IPS DF 4.7 (cell line): ENCODE measurements at regions not wholly inside any gene's neighbourhood (a gene's known extent, or its start where the extent isn't known, plus 50 kb on each side); places are given as distances from the start of the nearest gene placed in this dataset.
A peak's percentile ranks its signal among the peaks of the same experiment; 100 is the strongest.
"Not testable (repeated sequence)": the region's sequence is repeated elsewhere in the genome, so short reads cannot be mapped to it uniquely, and the experiment has no call there.

Experiments
- DNase-seq: peaks from one replicate; pipeline ENCODE4 v3.0.0-alpha.2; 2013; ENCODE audit warnings: low spot score; ENCODE audit errors: extremely low read depth

- DNase-seq: no peak
Measured at GRCh38 chr3:125645616-125646015, 50.3 kb upstream of the OSBPL11 start.

GRCh38 chr3:125646581-125646980 is 51.3 kb upstream of the OSBPL11 start:
- no peak for DNase-seq

- no peak for DNase-seq
Measured at GRCh38 chr3:125647318-125648014, 52.2 kb upstream of the OSBPL11 start.

- no peak for DNase-seq
Measured at GRCh38 chr3:125651244-125651643, 55.9 kb upstream of the OSBPL11 start.

- DNase-seq: no peak
Measured at GRCh38 chr3:125652349-125652748, 57.1 kb upstream of the OSBPL11 start.

GRCh38 chr3:125654526-125654925 is 59.2 kb upstream of the OSBPL11 start:
- DNase-seq: no peak

GRCh38 chr3:125662675-125663074 is 67.4 kb upstream of the OSBPL11 start:
- no peak for DNase-seq

GRCh38 chr3:125670352-125670751 is 75.1 kb upstream of the OSBPL11 start:
- DNase-seq: no peak

- DNase-seq: no peak
Measured at GRCh38 chr3:125670945-125671344, 75.6 kb upstream of the OSBPL11 start.

GRCh38 chr3:125671461-125672243 is 76.4 kb upstream of the OSBPL11 start:
- no peak for DNase-seq

- no peak for DNase-seq
Measured at GRCh38 chr3:125675791-125676190, 80.5 kb upstream of the OSBPL11 start.

- DNase-seq: no peak
Measured at GRCh38 chr3:125679258-125679657, 84.0 kb upstream of the OSBPL11 start.

- no peak for DNase-seq
Measured at GRCh38 chr3:125681146-125681545, 85.8 kb upstream of the OSBPL11 start.

GRCh38 chr3:125681906-125682305 is 86.6 kb upstream of the OSBPL11 start:
- not testable (repeated sequence) for DNase-seq

- DNase-seq: not testable (repeated sequence)
Measured at GRCh38 chr3:125682610-125683009, 87.3 kb upstream of the OSBPL11 start.

GRCh38 chr3:125683067-125683829 is 88.0 kb upstream of the OSBPL11 start:
- DNase-seq: no peak

GRCh38 chr3:125684199-125684598 is 88.9 kb upstream of the OSBPL11 start:
- peak; percentile 38 for DNase-seq

- not testable (repeated sequence) for DNase-seq
Measured at GRCh38 chr3:125685741-125686140, 90.4 kb upstream of the OSBPL11 start.

GRCh38 chr3:125692361-125692760 is 97.1 kb upstream of the OSBPL11 start:
- DNase-seq: no peak

- DNase-seq: no peak
Measured at GRCh38 chr3:125693887-125694286, 98.6 kb upstream of the OSBPL11 start.

- DNase-seq: no peak
Measured at GRCh38 chr3:125694761-125695294, 99.5 kb upstream of the OSBPL11 start.

- no peak for DNase-seq
Measured at GRCh38 chr3:125695688-125696087, 100.4 kb upstream of the OSBPL11 start.
